ENCODE measurements at regions not wholly inside any gene's neighbourhood (a gene's known extent, or its start where the extent isn't known, plus 50 kb on each side); places are given as distances from the start of the nearest gene placed in this dataset.

DNA sequence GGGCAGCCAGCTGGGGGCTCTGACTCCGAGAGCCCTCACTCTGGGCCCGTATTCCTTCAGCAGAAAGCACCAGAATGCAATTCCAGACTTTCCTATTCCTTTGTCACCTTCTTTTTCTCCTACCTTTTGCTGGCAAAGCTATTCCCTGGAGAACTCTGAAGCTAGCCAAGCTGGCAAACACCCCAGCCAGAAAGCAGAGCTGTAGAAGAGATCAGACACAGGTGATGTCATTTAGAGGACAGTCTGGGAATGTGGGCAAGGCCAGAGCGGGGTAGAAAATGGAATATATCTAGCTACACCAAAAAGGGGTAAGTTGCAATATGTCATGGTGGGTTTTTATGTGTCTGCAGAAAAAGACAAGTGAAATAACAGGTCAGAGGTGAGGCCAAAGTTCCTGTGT lies 205.1 kb downstream of the NXPE2 start:
- H3K27me3 ChIP-seq (ENCODE audit: control insufficient read depth, insufficient read depth, low read length): no peaks in the 10 kb centered on the region
- no peak overlapping the region for H3K4me3 Mint-ChIP-seq
- DNase-seq (no peak), ATAC-seq (ENCODE audit: low read depth in 2 of 2) (no peak)
- no peak overlapping the region for H3K4me3 ChIP-seq (ENCODE audit: low read depth, low read length)
- H3K9me3 ChIP-seq (ENCODE audit: control insufficient read depth in 2 of 2, low read length in 2 of 2): no peaks in the 10 kb centered on the region
- H3K27ac ChIP-seq (ENCODE audit: insufficient read depth, low read length, poor library complexity, severe bottlenecking): no peak overlapping the region
- no peak overlapping the region for H3K27ac Mint-ChIP-seq
- H3K9me3 Mint-ChIP-seq: peaks cover 0 to 4% (median 0%) of the 10 kb centered on the region in 7 donors
- H3K4me1 Mint-ChIP-seq: no peaks in the 10 kb centered on the region
- H3K36me3 Mint-ChIP-seq: no peaks in the 10 kb centered on the region
- H3K36me3 ChIP-seq (ENCODE audit: control insufficient read depth, insufficient read depth, low read length): no peaks in the 10 kb centered on the region
- H3K4me1 ChIP-seq (ENCODE audit: control insufficient read depth, insufficient read depth, low read length, poor library complexity, severe bottlenecking): no peaks in the 10 kb centered on the region
- no peaks in the 10 kb centered on the region for H3K27me3 Mint-ChIP-seq

DNA sequence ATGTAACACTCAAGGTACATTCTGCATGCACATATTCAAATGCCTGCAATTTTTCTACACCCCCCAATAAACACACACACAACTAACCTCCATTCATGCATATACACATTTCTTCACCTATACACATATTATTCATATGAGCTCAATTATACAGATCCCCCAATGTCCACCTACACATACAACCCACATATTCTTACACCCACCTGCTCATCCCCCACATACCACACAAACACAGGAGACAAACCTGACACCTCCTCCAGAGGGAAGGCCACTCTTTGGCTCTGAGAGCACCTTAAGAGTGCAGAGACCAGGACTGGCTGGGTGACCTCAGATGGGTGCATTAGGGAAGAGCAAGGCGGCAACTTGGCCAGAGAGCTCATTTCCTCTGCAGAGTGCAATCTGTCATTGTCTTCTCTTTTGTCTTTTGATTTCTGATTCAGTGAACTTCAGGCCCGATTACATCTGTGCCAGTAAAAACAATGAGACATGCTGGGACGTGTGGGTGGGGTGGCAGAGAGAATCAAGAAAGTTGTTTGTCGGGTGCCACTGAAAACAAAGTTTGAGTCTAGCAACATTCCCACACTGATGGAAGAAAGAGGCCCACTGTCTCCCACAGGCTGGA lies 208.4 kb downstream of the NXPE2 start:
- no peak for ATAC-seq (ENCODE audit: low read depth in 2 of 2)
- Histone ChIP-seq H3K27ac (ENCODE audit: insufficient read depth, low read length, poor library complexity, severe bottlenecking) (no peak overlapping the region), H3K4me1 (ENCODE audit: control insufficient read depth, insufficient read depth, low read length, poor library complexity, severe bottlenecking) (no peaks in the 10 kb centered on the region), H3K9me3 (ENCODE audit: control insufficient read depth in 2 of 2, low read length in 2 of 2) (no peaks in the 10 kb centered on the region), H3K27me3 (ENCODE audit: control insufficient read depth, insufficient read depth, low read length) (no peaks in the 10 kb centered on the region), H3K4me3 (ENCODE audit: low read depth, low read length) (no peak overlapping the region), H3K36me3 (ENCODE audit: control insufficient read depth, insufficient read depth, low read length) (no peaks in the 10 kb centered on the region)
- Mint-ChIP-seq H3K27me3 (peaks cover 5% of the 10 kb centered on the region), H3K9me3 (peaks cover 0 to 4% (median 0%) of the 10 kb centered on the region in 7 donors), H3K4me1 (no peaks in the 10 kb centered on the region), H3K4me3 (no peak overlapping the region), H3K27ac (no peak overlapping the region), H3K36me3 (no peaks in the 10 kb centered on the region)
- DNase-seq: no peak

DNA sequence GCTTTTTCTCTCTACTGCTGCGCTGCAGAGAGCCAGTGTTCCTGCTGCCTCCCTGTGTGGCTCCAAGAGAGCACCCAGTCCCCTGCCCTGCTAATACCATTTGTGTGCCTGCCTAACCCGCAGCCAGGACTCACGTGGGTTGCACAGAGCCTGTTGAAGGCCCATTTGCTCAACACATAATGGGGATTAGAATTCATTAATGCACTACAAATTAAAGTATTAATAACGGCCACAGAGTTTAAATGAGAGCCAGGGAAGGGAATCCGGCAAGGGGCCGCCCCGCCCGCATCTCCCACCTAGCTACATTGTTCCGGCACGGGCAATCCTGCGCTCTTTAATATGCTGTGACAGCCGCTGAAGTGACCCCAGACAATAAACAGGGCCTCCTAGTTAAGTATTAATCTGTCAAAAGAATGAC lies 211.3 kb downstream of the NXPE2 start:
- Mint-ChIP-seq H3K27ac (peak overlapping the region in 1 of 3 donors; percentile 60), H3K4me3 (no peak overlapping the region), H3K36me3 (no peaks in the 10 kb centered on the region), H3K9me3 (peaks cover 0 to 4% (median 0%) of the 10 kb centered on the region in 7 donors), H3K4me1 (no peaks in the 10 kb centered on the region), H3K27me3 (peaks cover 9% of the 10 kb centered on the region)
- Histone ChIP-seq H3K27me3 (ENCODE audit: control insufficient read depth, insufficient read depth, low read length) (no peaks in the 10 kb centered on the region), H3K36me3 (ENCODE audit: control insufficient read depth, insufficient read depth, low read length) (no peaks in the 10 kb centered on the region), H3K4me3 (ENCODE audit: low read depth, low read length) (no peak overlapping the region), H3K4me1 (ENCODE audit: control insufficient read depth, insufficient read depth, low read length, poor library complexity, severe bottlenecking) (no peaks in the 10 kb centered on the region), H3K27ac (ENCODE audit: insufficient read depth, low read length, poor library complexity, severe bottlenecking) (no peak overlapping the region), H3K9me3 (ENCODE audit: control insufficient read depth in 2 of 2, low read length in 2 of 2) (no peaks in the 10 kb centered on the region)
- DNase-seq: no peak
- no peak for ATAC-seq (ENCODE audit: low read depth in 2 of 2)

DNA sequence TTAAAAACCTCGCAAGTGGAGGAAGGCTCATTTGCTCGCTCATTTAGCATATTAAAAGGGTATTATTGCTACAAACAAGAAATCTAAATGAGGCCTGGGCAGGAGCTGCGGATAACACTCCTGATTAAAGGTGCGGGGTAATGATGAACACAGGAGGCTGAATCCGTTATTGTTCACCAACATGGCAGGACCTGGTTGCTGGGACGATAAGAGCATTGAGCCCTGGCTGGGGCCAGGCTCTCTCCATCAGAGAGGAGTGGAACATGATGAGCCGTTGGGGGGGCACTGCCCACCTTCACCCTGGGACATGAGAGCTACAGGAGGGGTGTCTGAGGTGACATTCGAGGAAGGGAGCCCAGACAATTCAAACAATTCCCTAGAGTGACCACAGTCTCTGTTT lies 211.7 kb downstream of the NXPE2 start:
- no peaks in the 10 kb centered on the region for H3K4me1 ChIP-seq (ENCODE audit: control insufficient read depth, insufficient read depth, low read length, poor library complexity, severe bottlenecking)
- H3K4me1 Mint-ChIP-seq: no peaks in the 10 kb centered on the region
- ATAC-seq (ENCODE audit: low read depth in 2 of 2) (no peak), DNase-seq (no peak)
- H3K4me3 ChIP-seq (ENCODE audit: low read depth, low read length): no peak overlapping the region
- no peak overlapping the region for H3K4me3 Mint-ChIP-seq
- no peaks in the 10 kb centered on the region for H3K27me3 ChIP-seq (ENCODE audit: control insufficient read depth, insufficient read depth, low read length)
- H3K36me3 Mint-ChIP-seq: no peaks in the 10 kb centered on the region
- no peaks in the 10 kb centered on the region for H3K9me3 ChIP-seq (ENCODE audit: control insufficient read depth in 2 of 2, low read length in 2 of 2)
- H3K9me3 Mint-ChIP-seq: peaks cover 0 to 4% (median 0%) of the 10 kb centered on the region in 7 donors
- no peak overlapping the region for H3K27ac ChIP-seq (ENCODE audit: insufficient read depth, low read length, poor library complexity, severe bottlenecking)
- H3K27ac Mint-ChIP-seq: no peak overlapping the region
- no peaks in the 10 kb centered on the region for H3K36me3 ChIP-seq (ENCODE audit: control insufficient read depth, insufficient read depth, low read length)
- H3K27me3 Mint-ChIP-seq: peaks cover 10% of the 10 kb centered on the region

DNA sequence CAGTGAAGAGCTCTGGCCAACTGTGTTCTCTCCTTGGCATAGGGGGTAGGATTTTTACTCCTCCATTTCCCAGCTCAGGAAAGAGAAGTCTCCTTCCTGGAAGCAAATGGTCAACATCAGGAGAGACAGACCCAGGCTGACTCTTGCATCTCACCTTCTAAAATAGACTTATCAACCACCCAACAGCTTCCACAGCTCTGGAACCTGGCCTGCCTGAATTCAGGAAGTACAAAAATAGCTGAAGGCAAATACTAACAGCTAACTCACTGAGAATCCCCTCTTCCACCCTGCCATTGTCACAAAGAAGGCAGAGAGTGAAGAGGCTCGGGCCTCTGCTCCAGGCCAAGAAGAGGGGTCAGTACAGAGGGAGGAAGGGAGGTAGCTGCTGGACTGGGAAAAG lies 213.6 kb downstream of the NXPE2 start:
- Mint-ChIP-seq H3K27me3 (peaks cover 10% of the 10 kb centered on the region), H3K36me3 (no peaks in the 10 kb centered on the region)

DNA sequence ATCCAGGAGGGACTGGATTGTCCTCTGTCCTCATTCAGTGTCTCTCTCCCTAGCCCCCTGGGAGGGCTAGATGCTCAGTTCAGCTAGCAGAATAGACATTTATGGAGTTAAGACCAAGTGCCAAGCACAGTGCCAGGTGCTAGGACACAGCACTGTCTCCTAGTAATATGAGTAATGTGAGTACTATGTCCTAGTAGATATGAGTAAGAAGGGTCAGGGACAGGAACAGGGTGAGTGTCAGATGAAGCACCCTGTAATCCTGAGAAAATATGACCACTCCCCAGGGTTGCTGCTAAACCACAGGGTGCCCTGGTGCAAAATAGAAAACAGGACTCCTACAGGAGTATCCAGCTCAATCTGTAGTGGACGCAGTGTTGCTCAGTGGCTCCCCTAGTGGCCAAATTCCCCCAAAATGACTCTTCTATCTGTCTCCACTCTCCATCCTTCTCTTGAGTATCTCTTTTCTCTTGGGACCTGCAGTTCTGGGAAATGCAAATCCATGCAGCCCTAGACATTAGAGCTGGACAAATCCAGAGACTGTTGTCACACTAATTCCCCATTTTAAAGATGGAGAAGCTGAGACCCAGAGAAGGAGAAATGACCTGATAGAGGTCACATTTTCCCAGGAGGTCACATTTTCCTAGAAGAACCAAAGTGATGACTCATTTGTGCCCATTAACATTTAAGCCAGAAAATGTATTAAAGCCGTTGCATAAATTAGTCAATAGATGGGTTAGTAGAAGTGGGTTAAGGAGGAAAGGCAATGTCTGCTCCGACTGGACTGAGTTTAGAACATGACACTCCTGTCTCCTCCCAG lies 214.3 kb downstream of the NXPE2 start:
- H3K4me1 Mint-ChIP-seq: no peaks in the 10 kb centered on the region
- H3K27ac Mint-ChIP-seq: peak overlapping the region in 1 of 3 donors; percentile 26
- H3K4me3 ChIP-seq (ENCODE audit: low read depth, low read length): no peak overlapping the region
- no peaks in the 10 kb centered on the region for H3K36me3 Mint-ChIP-seq
- H3K27me3 ChIP-seq (ENCODE audit: control insufficient read depth, insufficient read depth, low read length): no peaks in the 10 kb centered on the region
- H3K9me3 ChIP-seq (ENCODE audit: control insufficient read depth in 2 of 2, low read length in 2 of 2): no peaks in the 10 kb centered on the region
- H3K4me1 ChIP-seq (ENCODE audit: control insufficient read depth, insufficient read depth, low read length, poor library complexity, severe bottlenecking): no peaks in the 10 kb centered on the region
- H3K27ac ChIP-seq (ENCODE audit: insufficient read depth, low read length, poor library complexity, severe bottlenecking): no peak overlapping the region
- H3K9me3 Mint-ChIP-seq: peaks cover 0 to 1% (median 0%) of the 10 kb centered on the region in 7 donors
- peaks cover 10% of the 10 kb centered on the region for H3K27me3 Mint-ChIP-seq
- no peak overlapping the region for H3K4me3 Mint-ChIP-seq
- no peak for ATAC-seq (ENCODE audit: low read depth in 2 of 2)
- peak in 1 of 3 donors; percentile 2 for DNase-seq
- no peaks in the 10 kb centered on the region for H3K36me3 ChIP-seq (ENCODE audit: control insufficient read depth, insufficient read depth, low read length)

More for the DNA sequence above, 213.6 kb downstream of the NXPE2 start:
- Histone ChIP-seq H3K27ac (ENCODE audit: insufficient read depth, low read length, poor library complexity, severe bottlenecking) (no peak overlapping the region), H3K9me3 (ENCODE audit: control insufficient read depth in 2 of 2, low read length in 2 of 2) (no peaks in the 10 kb centered on the region), H3K4me1 (ENCODE audit: control insufficient read depth, insufficient read depth, low read length, poor library complexity, severe bottlenecking) (no peaks in the 10 kb centered on the region), H3K4me3 (ENCODE audit: low read depth, low read length) (no peak overlapping the region), H3K27me3 (ENCODE audit: control insufficient read depth, insufficient read depth, low read length) (no peaks in the 10 kb centered on the region), H3K36me3 (ENCODE audit: control insufficient read depth, insufficient read depth, low read length) (no peaks in the 10 kb centered on the region)
- Mint-ChIP-seq H3K27ac (peak overlapping the region in 1 of 3 donors; percentile 26), H3K4me3 (no peak overlapping the region), H3K4me1 (no peaks in the 10 kb centered on the region), H3K9me3 (peaks cover 0 to 1% (median 0%) of the 10 kb centered on the region in 7 donors)
- ATAC-seq (ENCODE audit: low read depth in 2 of 2) (no peak), DNase-seq (no peak)

DNA sequence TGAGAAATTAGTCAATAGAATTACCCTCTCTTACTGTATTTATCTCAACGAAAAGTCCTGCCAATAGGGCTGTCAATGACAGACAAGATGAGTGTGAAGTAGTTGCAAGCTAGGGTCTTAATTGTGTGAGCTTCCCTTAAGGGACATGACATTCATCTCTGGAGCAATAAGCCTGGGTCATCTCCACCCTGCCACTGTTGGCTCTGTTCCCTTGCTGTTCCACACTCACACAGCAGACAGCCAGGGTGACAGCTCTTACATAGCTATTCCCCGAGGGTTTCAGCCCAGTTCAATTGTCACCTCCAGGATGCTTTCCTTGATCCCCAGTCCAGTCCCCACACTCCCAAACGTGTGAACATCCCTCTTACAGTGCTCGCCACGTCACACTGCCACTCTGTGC lies 215.0 kb downstream of the NXPE2 start:
- Histone ChIP-seq H3K27me3 (ENCODE audit: control insufficient read depth, insufficient read depth, low read length) (no peaks in the 10 kb centered on the region), H3K27ac (ENCODE audit: insufficient read depth, low read length, poor library complexity, severe bottlenecking) (no peak overlapping the region), H3K4me3 (ENCODE audit: low read depth, low read length) (no peak overlapping the region), H3K9me3 (ENCODE audit: control insufficient read depth in 2 of 2, low read length in 2 of 2) (no peaks in the 10 kb centered on the region), H3K4me1 (ENCODE audit: control insufficient read depth, insufficient read depth, low read length, poor library complexity, severe bottlenecking) (no peaks in the 10 kb centered on the region), H3K36me3 (ENCODE audit: control insufficient read depth, insufficient read depth, low read length) (no peaks in the 10 kb centered on the region)
- Mint-ChIP-seq H3K9me3 (peaks cover 0 to 4% (median 1%) of the 10 kb centered on the region in 7 donors), H3K27ac (no peak overlapping the region), H3K36me3 (no peaks in the 10 kb centered on the region), H3K4me1 (no peaks in the 10 kb centered on the region), H3K4me3 (no peak overlapping the region), H3K27me3 (peaks cover 10% of the 10 kb centered on the region)
- DNase-seq (no peak), ATAC-seq (ENCODE audit: low read depth in 2 of 2) (no peak)

DNA sequence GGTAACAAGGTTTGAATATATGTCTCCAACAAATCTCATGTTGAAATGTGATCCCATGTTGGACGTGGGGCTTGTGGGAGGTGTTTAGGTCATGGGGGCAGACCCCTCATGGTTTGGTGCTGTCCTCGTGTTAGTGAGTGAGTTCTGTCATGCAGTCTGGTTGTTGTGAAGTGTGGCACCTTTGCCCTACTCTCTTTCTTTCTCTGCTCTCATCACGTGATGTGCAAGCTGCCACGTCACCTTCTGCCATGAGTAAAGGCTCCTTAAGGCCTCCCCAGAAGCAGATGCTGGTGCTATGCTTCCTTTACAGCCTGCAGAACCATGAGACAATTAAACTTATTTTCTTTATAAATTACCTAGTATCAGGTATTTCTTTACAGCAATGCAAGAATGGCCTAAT lies 218.3 kb downstream of the NXPE2 start:
- Histone ChIP-seq H3K27ac (ENCODE audit: insufficient read depth, low read length, poor library complexity, severe bottlenecking) (no peak overlapping the region), H3K4me1 (ENCODE audit: control insufficient read depth, insufficient read depth, low read length, poor library complexity, severe bottlenecking) (no peaks in the 10 kb centered on the region), H3K9me3 (ENCODE audit: control insufficient read depth in 2 of 2, low read length in 2 of 2) (no peaks in the 10 kb centered on the region), H3K4me3 (ENCODE audit: low read depth, low read length) (no peak overlapping the region), H3K27me3 (ENCODE audit: control insufficient read depth, insufficient read depth, low read length) (no peaks in the 10 kb centered on the region), H3K36me3 (ENCODE audit: control insufficient read depth, insufficient read depth, low read length) (no peaks in the 10 kb centered on the region)
- ATAC-seq (ENCODE audit: low read depth in 2 of 2): no peak
- Mint-ChIP-seq H3K36me3 (no peaks in the 10 kb centered on the region), H3K27ac (no peak overlapping the region), H3K4me1 (no peaks in the 10 kb centered on the region), H3K4me3 (no peak overlapping the region), H3K9me3 (peaks cover 0 to 18% (median 5%) of the 10 kb centered on the region in 7 donors), H3K27me3 (peaks cover 6% of the 10 kb centered on the region)
- no peak for DNase-seq
